NCI-H2227 treated with DMSO at 0.1 percent for 48 hours (cell line): ENCODE measurements at regions not wholly inside any gene's neighbourhood (a gene's known extent, or its start where the extent isn't known, plus 50 kb on each side); places are given as distances from the start of the nearest gene placed in this dataset.

Source experiments
- DNase-seq: peaks from one replicate; lab custom pipeline; 2025; lab: John Stamatoyannopoulos, UW

DNA sequence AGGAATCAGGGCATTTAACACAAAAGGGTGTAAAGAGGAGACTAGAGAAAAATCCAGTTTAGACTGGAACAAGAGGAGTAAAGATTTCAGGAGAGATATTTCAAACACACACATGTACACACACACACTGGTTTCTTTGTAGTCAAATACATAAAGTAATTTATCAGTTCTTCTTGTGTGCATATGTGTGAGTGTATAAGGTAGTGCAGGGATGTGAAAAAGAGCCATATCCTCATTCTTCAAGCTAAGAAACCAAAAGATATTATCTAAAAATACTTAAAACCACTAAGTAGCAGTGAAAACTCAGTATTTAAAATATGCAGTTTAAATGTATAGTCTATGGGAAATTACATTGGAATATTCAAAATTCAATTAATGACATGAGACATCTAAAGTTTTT is 52.5 kb upstream of the CARD18 start:
- no peak for DNase-seq

DNA sequence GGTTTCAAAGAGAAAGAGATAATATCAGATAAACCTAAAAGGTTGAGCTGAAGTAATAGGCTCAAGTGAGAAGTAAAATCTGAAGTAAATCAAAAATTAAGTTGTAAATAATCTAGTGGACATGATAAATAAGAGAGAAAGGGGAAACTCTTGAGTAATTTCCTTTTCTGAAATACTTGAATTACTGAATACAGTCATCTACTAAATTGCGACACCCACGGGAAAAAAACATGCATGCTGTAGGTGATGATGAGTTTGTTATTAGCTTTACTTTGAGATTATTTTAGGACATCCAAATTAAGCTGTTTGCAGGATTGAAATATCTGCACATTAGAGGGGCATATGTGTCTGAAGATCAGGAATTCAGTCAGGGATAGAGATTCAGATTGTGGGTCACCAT is 50.0 kb upstream of the CARD18 start:
- no peak for DNase-seq
